Endothelial cell of umbilical vein (primary cell): ENCODE measurements at regions not wholly inside any gene's neighbourhood (a gene's known extent, or its start where the extent isn't known, plus 50 kb on each side); places are given as distances from the start of the nearest gene placed in this dataset.

ENCODE experiments used
- BruUV-seq: library from RNA; stranded (reverse); fragments of 400-500 nt; replicated peaks from 2 replicates; lab custom pipeline; 2021; lab: Mats Ljungman, UMichigan
- CTCF ChIA-PET: fragments of 300-600, 350-600 bp; sonication (Branson Sonifier 250); formaldehyde crosslinking; loops from one replicate; lab custom pipeline; 2021; ENCODE audit warnings: antibody characterized with exemption, inconsistent platforms; lab: Charles Lee
- POLR2A ChIA-PET: fragments of 300-600, 350-600 bp; sonication (Branson Sonifier 250); formaldehyde crosslinking; loops from one replicate; lab custom pipeline; 2021; ENCODE audit warnings: antibody characterized with exemption, inconsistent platforms; lab: Charles Lee
- DNase-seq: peaks from one replicate; pipeline ENCODE4 v3.0.0-alpha.2; 2011; ENCODE audit warnings: low read depth, low spot score
- FAIRE-seq: peaks from 2 replicates; lab custom pipeline; 2011; peaks lifted over from hg19 to GRCh38; lab: Jason Lieb, UNC
- H2AFZ ChIP-seq: 2 replicates; pipeline ENCODE4 v1.6.0; 2012; ENCODE audit warnings: low read depth, low read length, control low read depth, inconsistent platforms
- H3K27ac ChIP-seq: 2 replicates; pipeline ENCODE4 v1.5.1; 2011; ENCODE audit warnings: low read depth, mild to moderate bottlenecking, control low read depth, low read length, moderate library complexity; ENCODE audit not compliant: insufficient read depth
- H3K27me3 ChIP-seq, 2 experiments: 2 replicates each; pipeline versions ENCODE4 v1.6.0 to v1.6.1; 2011; ENCODE audit warnings: low read length in 2 of 2, mixed read lengths in 1 of 2; ENCODE audit not compliant: control insufficient read depth in 2 of 2, insufficient read depth in 2 of 2
- H3K36me3 ChIP-seq, 2 experiments: 2 replicates in 1 of 2; 3 replicates in 1 of 2; pipeline ENCODE4 v1.5.1; 2011; ENCODE audit warnings: low read length in 2 of 2, mild to moderate bottlenecking in 1 of 2, moderate library complexity in 1 of 2; ENCODE audit not compliant: control insufficient read depth in 2 of 2, insufficient read depth in 2 of 2; ENCODE audit errors: extremely low read depth in 1 of 2
- H3K4me1 ChIP-seq: 3 replicates; pipeline ENCODE4 v1.5.1; 2011; ENCODE audit warnings: mild to moderate bottlenecking, low read length; ENCODE audit not compliant: control insufficient read depth, insufficient read depth; ENCODE audit errors: extremely low read depth
- H3K4me2 ChIP-seq: 2 replicates; pipeline ENCODE4 v1.6.1; 2011; ENCODE audit warnings: low read length, control low read depth, mixed read lengths; ENCODE audit not compliant: insufficient read depth
- H3K4me3 ChIP-seq, 3 experiments: fragments of 200-600 bp in 1 of 3; sonication (generic), shearing (Covaris generic) in 1 of 3; replicated peaks in 1 of 3; 2 replicates each; pipeline ENCODE4 v1.5.1; 2011 to 2016; ENCODE audit warnings: control low read depth in 3 of 3, low read length in 3 of 3, mild to moderate bottlenecking in 2 of 3, inconsistent platforms in 1 of 3, low read depth in 1 of 3, moderate library complexity in 1 of 3; ENCODE audit not compliant: insufficient read depth in 1 of 3
- H3K79me2 ChIP-seq: 2 replicates; pipeline ENCODE4 v1.6.0; 2012; ENCODE audit warnings: low read length, inconsistent platforms; ENCODE audit not compliant: control insufficient read depth, insufficient read depth
- H3K9ac ChIP-seq: replicated peaks from 2 replicates; pipeline ENCODE3; 2011; ENCODE audit warnings: low read length, control low read depth; ENCODE audit not compliant: insufficient read depth; ENCODE audit errors: extremely low read depth
- H3K9me1 ChIP-seq: replicated peaks from 3 replicates; pipeline ENCODE4 v1.6.0; 2011; ENCODE audit warnings: mild to moderate bottlenecking, low read length; ENCODE audit not compliant: control insufficient read depth, insufficient read depth; ENCODE audit errors: extremely low read depth
- H3K9me3 ChIP-seq: replicated peaks from 2 replicates; pipeline ENCODE4 v1.5.1; 2012; ENCODE audit warnings: low read length, inconsistent platforms; ENCODE audit not compliant: control insufficient read depth, insufficient read depth
- H4K20me1 ChIP-seq: replicated peaks from 2 replicates; pipeline ENCODE3; 2011; ENCODE audit warnings: mild to moderate bottlenecking, low read length; ENCODE audit not compliant: control insufficient read depth, insufficient read depth; ENCODE audit errors: extremely low read depth
- CTCF ChIP-seq, 2 donors: IDR thresholded peaks; 1 replicate in 1 of 2; 2 replicates in 1 of 2; pipeline ENCODE4 v1.5.1; 2011; ENCODE audit warnings: low read length in 2 of 2, mild to moderate bottlenecking in 2 of 2, moderate library complexity in 2 of 2, control low read depth in 1 of 2, inconsistent platforms in 1 of 2, low read depth in 1 of 2; ENCODE audit not compliant: insufficient read depth in 1 of 2; ENCODE audit errors: extremely low read depth in 1 of 2
- EZH2 ChIP-seq: IDR thresholded peaks from 2 replicates; pipeline ENCODE4 v1.6.1; 2012; ENCODE audit warnings: borderline replicate concordance, low read depth, mild to moderate bottlenecking, moderate library complexity, low read length, inconsistent platforms; ENCODE audit not compliant: severe bottlenecking
- FOS ChIP-seq: IDR thresholded peaks from 2 replicates; pipeline ENCODE4 v1.6.1; 2011; ENCODE audit warnings: mild to moderate bottlenecking, low read length, moderate library complexity, borderline replicate concordance; ENCODE audit not compliant: insufficient read depth
- GATA2 ChIP-seq: IDR thresholded peaks from 2 replicates; pipeline ENCODE4 v1.7.0; 2011; ENCODE audit warnings: low read depth, mild to moderate bottlenecking, moderate library complexity, mixed read lengths, low read length; ENCODE audit not compliant: insufficient read length, insufficient read depth
- JUN ChIP-seq: IDR thresholded peaks from 2 replicates; pipeline ENCODE4 v1.6.1; 2011; ENCODE audit warnings: borderline replicate concordance, low read depth; ENCODE audit not compliant: insufficient read length, insufficient read depth
- MAX ChIP-seq: IDR thresholded peaks from 2 replicates; pipeline ENCODE4 v1.6.1; 2011; ENCODE audit not compliant: insufficient read depth, insufficient read length
- MYC ChIP-seq: IDR thresholded peaks from one replicate; pipeline ENCODE4 v1.6.1; 2011; ENCODE audit warnings: mild to moderate bottlenecking, low read depth, low read length
- POLR2A ChIP-seq: IDR thresholded peaks from 2 replicates; pipeline ENCODE4 v1.6.1; 2012; ENCODE audit warnings: low read depth, mild to moderate bottlenecking, control low read depth, low read length
- POLR2AphosphoS5 ChIP-seq: IDR thresholded peaks from 2 replicates; pipeline ENCODE4 v1.6.1; 2012; ENCODE audit warnings: low read depth, mild to moderate bottlenecking, control low read depth, low read length, moderate library complexity; ENCODE audit not compliant: insufficient read depth
- dilution Hi-C: fragments of 300-500 bp; cut with MboI; formaldehyde crosslinking; loops from one replicate; pipeline ENCODE4 v1.15.0; 2019; ENCODE audit warnings: low sequenced_read_pairs; ENCODE audit not compliant: extremely low pct_ligation_motif_present
- intact Hi-C: fragments of 100-400 bp; cut with micrococcal nuclease; formaldehyde crosslinking; loops from one replicate; pipeline ENCODE4 v1.10.0; 2022

GRCh38 chr5:85204289-85204688 is 819.6 kb upstream of the EDIL3 start:
- CTCF ChIA-PET: no interaction called here

More at GRCh38 chr5:85204289-85204688, 819.6 kb upstream of the EDIL3 start:
- BruUV-seq: no TSS peak
- H3K27me3 ChIP-seq: no peaks in the 10 kb centered on the region
- no peaks in the 10 kb centered on the region for H4K20me1 ChIP-seq
- no peak for DNase-seq
- H3K36me3 ChIP-seq: no peaks in the 10 kb centered on the region
- H3K27ac ChIP-seq: no peak overlapping the region
- H3K4me3 ChIP-seq: no peak overlapping the region
- H3K9me3 ChIP-seq: no peaks in the 10 kb centered on the region
- dilution Hi-C loops (no loop called here), intact Hi-C loops (no loop called here)
- no peaks in the 10 kb centered on the region for H3K4me1 ChIP-seq
- no peak overlapping the region for H3K9ac ChIP-seq
- H3K79me2 ChIP-seq: no peaks in the 10 kb centered on the region
- no peaks in the 10 kb centered on the region for H3K9me1 ChIP-seq
- no peak for FAIRE-seq
- TF ChIP-seq CTCF (IDR thresholded peaks at IDR 0.05; ENCODE audit: extremely low read depth in 1 of 2, insufficient read depth in 1 of 2, low read depth in 1 of 2, low read length in 2 of 2): no peak
- TF ChIP-seq POLR2AphosphoS5: no peak
- no peak for TF ChIP-seq EZH2
- TF ChIP-seq POLR2A: no peak
- TF ChIP-seq MAX: no peak
- no peak for TF ChIP-seq JUN
- TF ChIP-seq FOS: no peak
- no peak for TF ChIP-seq MYC
- TF ChIP-seq GATA2: no peak
- POLR2A ChIA-PET: no interaction called here
- H3K4me2 ChIP-seq: no peak overlapping the region
- no peak overlapping the region for H2AFZ ChIP-seq
